T1000 (cell line): ENCODE measurements at regions not wholly inside any gene's neighbourhood (a gene's known extent, or its start where the extent isn't known, plus 50 kb on each side); places are given as distances from the start of the nearest gene placed in this dataset.

Experiments used
- DNase-seq: peaks from one replicate; lab custom pipeline; 2025; ENCODE audit warnings: mixed read lengths; lab: John Stamatoyannopoulos, UW

- no peak for DNase-seq
Measured at GRCh38 chr3:68306571-68306970, 625.8 kb downstream of the TAFA4 start.

- DNase-seq = no peak
Measured at GRCh38 chr3:68295457-68295856, 636.9 kb downstream of the TAFA4 start.

- DNase-seq = no peak
Measured at GRCh38 chr3:68290333-68290732, 635.9 kb upstream of the SUCLG2 start.

DNA sequence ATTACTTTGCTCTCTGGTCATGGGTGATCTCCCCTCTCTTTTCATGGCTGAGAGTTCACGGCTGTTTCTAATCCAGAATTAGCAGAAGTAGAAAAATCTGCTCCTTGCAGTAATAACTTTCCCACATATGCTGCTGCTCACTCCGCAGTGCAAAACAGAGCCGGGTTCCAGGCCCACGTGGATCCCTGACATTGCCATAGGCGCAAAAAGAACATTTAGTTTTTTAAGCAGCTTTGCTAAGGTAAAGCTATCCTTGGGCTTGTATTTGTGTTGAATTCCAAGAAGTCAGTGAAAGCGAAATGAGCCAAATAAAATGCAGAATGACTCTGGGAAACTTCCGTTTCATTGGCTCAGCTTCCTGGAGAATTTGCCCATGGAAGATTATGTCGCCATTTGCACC is 633.7 kb upstream of the SUCLG2 start:
- no peak for DNase-seq

DNA sequence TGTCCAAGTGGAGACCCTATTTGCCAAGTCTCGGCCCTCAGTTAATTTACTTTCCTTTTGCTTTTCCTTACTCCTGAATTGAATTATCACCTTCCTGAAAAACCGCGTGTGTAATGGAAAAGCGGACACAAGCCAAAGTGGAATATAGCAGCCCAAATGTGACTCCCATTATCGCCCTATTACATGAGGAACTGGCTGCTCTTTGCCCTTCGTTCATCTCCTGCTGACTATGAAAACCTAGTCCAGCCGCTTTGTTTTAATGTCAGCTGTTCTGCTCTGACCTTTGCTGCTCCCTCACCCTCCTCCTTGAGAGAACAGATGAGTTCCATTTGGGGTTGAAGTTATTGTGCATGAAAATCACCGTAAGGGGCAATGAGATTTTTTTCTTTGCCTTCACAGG is 632.7 kb upstream of the SUCLG2 start:
- no peak for DNase-seq

GRCh38 chr3:68274286-68274685 is 619.9 kb upstream of the SUCLG2 start:
- no peak for DNase-seq

DNA sequence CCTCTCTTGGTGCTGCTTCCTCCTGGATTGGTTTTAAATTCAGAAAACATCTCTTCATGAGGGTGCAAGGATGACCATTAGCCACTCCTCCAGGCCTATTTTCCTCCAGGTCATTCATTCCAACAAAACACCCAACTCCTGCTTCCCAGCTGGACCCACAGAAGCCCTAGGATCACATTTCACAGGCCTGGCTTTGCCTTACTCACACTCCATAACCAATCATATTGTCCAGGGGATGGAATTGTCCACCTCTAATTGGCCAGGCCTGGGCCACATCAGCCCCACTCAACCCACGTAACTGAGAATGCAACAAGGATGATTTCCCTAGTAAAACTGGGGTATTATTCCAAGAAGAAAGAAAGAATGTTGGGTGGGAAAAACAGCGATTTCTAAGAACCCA is 616.7 kb upstream of the SUCLG2 start:
- DNase-seq = no peak

- no peak for DNase-seq
Measured at GRCh38 chr3:68256635-68257223, 602.3 kb upstream of the SUCLG2 start.

- no peak for DNase-seq
Measured at GRCh38 chr3:68249265-68249664, 594.9 kb upstream of the SUCLG2 start.

- DNase-seq = no peak
Measured at GRCh38 chr3:68242606-68243005, 588.2 kb upstream of the SUCLG2 start.

DNA sequence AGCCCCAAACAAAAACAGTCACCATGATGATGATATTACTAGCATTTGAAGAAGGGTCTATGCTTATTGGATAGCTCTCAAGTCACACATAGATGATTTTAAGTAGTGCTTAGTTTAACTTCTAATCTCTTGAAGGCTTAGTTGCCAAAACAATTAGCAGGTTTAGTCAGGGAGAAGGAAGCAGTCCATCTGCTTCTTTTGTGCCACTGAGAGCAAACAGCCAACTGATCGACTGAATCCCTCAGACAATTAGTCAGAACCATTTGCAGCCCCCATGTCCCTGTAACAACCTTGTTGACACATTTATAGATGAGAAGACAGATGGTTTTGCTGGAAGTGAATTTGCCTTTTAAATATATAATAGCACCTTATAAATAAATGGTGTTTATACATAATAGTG is 585.1 kb upstream of the SUCLG2 start:
- DNase-seq = no peak

DNA sequence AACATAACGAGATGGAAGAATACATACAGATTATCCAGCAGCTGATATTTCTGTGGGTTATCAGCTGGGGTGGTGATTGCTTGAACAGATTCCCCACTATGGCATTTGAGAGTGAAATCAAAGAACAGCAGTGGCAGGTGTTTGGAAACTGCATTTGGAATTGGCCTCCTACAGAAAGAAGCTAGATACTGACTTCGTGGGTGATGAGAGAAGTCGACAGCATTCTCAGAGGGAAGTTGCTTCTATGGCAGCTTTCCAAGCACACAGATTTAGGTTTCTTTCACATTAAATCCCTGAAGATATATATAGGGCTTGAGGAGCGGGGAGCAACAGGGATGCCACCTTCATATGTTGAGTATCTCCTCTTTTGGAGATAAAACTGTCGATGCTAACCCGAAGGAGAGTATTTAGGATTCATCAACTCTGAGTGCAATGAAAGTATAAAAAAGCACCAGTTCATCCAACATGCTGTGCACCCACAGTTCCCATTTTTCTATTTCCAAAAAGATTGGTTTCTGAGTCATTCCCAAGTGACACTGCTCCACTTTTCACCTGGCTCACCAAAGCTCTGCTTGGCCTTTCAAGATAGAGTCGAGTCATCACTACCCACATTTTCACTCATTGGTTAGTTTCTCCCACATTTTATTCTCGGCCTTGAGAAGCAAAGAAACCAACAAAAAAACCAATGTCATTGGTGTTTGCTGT is 579.8 kb upstream of the SUCLG2 start:
- no peak for DNase-seq

DNA sequence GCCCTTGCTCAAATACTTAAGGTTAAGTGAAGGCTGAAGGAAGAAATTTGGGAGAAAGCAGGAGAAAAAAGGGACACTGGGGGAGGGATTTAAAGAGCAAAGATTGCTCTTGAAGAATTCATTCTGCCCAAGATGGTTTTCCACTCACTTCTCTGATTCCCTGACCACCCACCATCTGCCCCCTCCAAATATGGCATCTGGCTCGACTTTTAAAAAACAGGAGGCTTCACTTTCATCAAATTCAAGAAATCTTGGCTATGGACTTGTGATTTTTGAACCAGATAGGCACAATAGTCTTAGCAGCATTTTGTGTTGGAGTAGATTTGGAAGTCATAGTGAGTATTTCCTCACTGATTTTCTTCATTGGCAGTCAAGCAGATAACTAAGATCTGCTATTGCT is 574.4 kb upstream of the SUCLG2 start:
- DNase-seq = no peak

DNA sequence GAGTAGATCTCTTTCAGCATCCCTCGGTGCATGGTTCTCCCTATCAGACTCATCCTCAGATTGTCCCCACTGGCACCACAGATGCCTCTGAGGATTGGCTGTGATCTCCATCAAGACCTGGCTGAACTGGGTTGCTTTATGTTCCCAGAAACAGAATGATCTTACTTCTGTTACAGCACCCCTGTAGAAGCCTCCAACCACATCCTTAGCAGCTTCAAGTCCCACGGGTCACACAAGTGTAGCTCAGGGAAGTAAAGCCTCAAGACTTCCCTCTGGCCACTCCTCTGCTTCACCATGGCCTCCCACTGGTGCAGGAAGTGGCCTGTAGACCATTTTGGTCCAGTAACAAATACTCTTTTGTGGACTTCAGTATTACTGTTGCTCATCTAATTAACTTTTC is 566.4 kb upstream of the SUCLG2 start:
- DNase-seq = no peak

- no peak for DNase-seq
Measured at GRCh38 chr3:68211637-68212036, 557.2 kb upstream of the SUCLG2 start.

DNA sequence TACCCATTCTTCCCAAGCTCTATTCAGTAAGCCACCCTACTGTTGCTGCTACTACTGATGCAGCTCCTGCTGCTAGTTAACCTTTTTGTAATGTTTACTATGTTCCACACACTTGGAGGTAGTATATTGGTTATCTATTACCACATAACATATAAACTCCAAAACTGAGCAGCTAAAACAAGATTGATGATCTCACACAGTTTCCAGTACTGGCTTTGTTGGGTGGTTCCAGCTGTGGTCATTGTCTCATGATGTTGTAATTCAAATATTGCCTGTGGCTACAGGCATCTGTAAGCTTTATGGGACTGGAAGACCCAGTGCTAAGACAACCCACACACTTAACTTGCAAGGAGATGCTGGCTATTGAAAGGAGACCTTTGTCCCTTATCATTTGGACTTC is 556.2 kb upstream of the SUCLG2 start:
- DNase-seq = no peak

DNA sequence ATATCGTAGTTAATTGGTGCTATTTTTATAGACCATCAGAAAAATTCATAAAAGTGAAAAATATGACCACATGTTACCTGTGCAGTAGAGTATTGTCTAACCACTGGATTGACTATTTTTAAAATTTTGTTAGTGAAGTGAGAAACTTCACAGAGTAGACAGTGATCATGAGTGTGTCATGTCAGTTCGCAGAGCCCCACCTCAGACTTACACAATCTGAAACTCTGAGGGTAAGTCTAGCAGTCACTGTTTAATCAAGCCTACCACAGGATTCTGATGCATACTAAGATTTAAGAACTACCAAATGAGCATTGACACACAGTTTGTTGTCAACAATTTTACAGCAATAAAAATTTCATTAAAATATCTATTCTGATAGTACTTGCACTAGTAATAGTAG is 552.9 kb upstream of the SUCLG2 start:
- DNase-seq = no peak

- no peak for DNase-seq
Measured at GRCh38 chr3:68206524-68207117, 552.2 kb upstream of the SUCLG2 start.

DNA sequence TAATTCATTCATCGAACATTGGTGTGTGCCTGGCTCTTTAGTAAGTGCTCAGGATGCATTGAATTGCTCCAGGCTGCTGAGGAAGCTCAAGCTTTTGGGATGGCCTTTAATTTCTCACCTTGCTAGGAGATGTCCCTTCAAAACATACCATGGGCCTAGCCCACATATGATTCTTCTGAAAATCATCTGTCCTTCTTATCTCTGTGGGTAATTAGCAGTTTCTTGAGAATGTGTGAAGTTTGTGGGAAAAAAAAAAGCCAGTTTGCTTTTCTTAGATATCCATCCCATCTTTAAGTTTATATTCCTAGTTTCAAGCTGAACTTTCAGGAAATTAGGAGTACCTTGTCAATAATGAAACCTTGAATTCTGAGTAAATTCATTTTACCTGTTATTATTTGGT is 532.3 kb upstream of the SUCLG2 start:
- DNase-seq = no peak

DNA sequence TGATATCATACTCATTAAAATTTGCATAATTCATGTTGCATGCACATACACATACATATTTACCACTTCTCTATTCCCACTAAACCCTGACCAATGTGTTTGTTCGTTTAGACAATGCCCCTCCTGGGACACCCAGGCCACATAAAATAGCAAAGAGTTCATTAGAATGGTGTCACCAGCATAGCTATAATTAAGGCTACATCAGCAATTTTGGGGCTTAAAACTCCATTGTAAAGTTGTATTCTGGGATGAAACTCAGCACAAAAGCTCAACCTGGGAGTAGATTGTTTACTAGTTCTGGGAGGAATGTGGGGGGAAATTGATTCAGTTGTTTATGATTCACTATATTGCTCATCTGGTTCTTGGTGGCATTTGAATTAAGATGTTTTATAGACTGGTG is 522.2 kb upstream of the SUCLG2 start:
- no peak for DNase-seq

DNA sequence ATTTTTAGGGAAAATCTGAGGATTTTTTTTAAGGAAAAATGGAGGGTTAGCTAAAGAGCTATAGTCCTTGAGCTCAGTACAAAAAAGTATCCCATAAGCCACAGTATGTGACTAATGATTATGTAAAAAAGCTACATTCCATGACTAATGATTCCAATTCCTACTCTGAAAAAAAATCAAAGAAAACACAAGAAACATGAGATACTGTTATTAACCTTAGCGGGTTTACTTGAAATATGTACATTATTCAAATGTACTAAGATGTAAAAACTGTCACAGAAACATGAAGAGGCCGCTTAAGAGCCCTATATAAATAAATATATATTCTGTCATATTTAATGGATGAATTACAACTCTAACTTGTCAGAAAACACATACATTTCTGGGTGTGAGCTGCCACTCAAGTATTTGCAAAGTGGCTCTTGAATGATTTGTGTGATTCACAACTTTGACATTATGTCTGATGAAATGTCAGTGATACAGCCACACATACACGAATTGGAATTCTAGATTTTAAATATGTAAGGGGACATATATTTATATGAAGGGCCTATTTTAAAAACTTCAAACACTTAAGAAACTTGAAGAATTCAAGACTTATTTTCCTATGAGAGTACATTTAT is 518.7 kb upstream of the SUCLG2 start:
- DNase-seq = no peak

- DNase-seq = no peak
Measured at GRCh38 chr3:68172039-68172438, 517.6 kb upstream of the SUCLG2 start.

GRCh38 chr3:68163968-68164367 is 509.6 kb upstream of the SUCLG2 start:
- DNase-seq = no peak
